ENCODE measurements at regions not wholly inside any gene's neighbourhood (a gene's known extent, or its start where the extent isn't known, plus 50 kb on each side); places are given as distances from the start of the nearest gene placed in this dataset.

GRCh38 chr6:115854866-115855665 is 205.6 kb downstream of the FRK start:
- TF ChIP-seq CHD2 (IDR thresholded peaks at IDR 0.05; ENCODE audit: low read length, partially characterized antibody) = no peak
- no peak for TF ChIP-seq NR3C1 (IDR thresholded peaks at IDR 0.05)
